MG63 (cell line): ENCODE measurements at regions not wholly inside any gene's neighbourhood (a gene's known extent, or its start where the extent isn't known, plus 50 kb on each side); places are given as distances from the start of the nearest gene placed in this dataset.
"Not testable (repeated sequence)": the region's sequence is repeated elsewhere in the genome, so short reads cannot be mapped to it uniquely, and the experiment has no call there.

ENCODE experiments used
- DNase-seq: peaks from one replicate; pipeline ENCODE4 v3.0.0-alpha.2; 2020
- H3K27me3 ChIP-seq: fragments of 250-450 bp; sonication (Bioruptor Pico); 2 replicates; pipeline ENCODE4 v1.5.1; 2020; ENCODE audit warnings: mild to moderate bottlenecking, moderate library complexity
- H3K36me3 ChIP-seq: fragments of 250-450 bp; sonication (Bioruptor Pico); 2 replicates; pipeline ENCODE4 v1.5.1; 2020; ENCODE audit warnings: mild to moderate bottlenecking, moderate library complexity
- H3K4me3 ChIP-seq: fragments of 250-450 bp; sonication (Bioruptor Pico); 2 replicates; pipeline ENCODE4 v1.5.1; 2020; ENCODE audit warnings: mild to moderate bottlenecking, moderate library complexity
- H3K9me3 ChIP-seq: fragments of 250-450 bp; sonication (Bioruptor Pico); 2 replicates; pipeline ENCODE4 v1.5.1; 2020; ENCODE audit warnings: mild to moderate bottlenecking, moderate library complexity

DNA sequence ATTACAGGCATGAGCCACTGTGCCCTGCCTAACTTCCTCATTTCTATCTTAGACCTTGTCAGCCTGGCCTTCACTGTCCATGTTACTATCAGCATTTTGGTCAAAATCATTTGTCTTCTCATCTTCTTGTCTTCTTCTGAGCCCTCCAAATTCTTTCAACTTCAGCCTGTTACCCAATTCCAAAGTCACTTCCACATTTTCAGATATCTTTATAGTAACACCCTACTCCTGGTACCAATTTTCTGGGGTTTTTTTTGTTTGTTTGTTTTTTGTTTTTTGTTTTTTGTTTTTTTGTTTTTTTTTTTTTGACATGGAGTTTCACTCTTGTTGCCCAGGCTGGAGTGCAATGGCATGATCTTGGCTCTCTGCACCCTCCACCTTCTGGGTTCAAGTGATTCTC is 90.3 kb upstream of the LARP1 start:
- Histone ChIP-seq H3K27me3 (no peaks in the 10 kb centered on the region), H3K4me3 (no peak overlapping the region)
- DNase-seq, result no peak

DNA sequence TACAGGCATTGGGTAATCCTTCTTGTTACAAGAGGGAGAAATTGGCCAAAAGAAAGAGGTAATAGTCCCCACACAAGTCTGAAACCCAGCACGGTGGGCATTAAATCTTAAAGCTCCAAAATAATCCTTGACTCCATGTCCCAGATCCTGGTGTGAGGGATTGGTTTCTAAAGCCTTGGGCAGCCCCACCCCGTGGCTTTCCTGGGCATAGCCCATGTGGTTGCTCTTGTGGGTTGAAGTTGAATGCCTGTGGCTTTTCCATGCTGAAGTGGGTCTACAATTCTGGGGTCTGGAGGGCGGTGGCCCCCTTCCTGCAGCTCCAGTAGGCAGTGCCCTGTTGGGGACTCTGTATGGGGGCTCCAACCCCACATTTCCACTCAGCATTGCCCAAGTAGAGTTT is 91.8 kb upstream of the LARP1 start:
- no peak for DNase-seq
- Histone ChIP-seq H3K27me3 (no peaks in the 10 kb centered on the region), H3K36me3 (no peaks in the 10 kb centered on the region), H3K9me3 (peaks cover 20% of the 10 kb centered on the region), H3K4me3 (no peak overlapping the region)

More for the DNA sequence above, 90.3 kb upstream of the LARP1 start:
- Histone ChIP-seq H3K36me3 (no peaks in the 10 kb centered on the region), H3K9me3 (peaks cover 20% of the 10 kb centered on the region)

DNA sequence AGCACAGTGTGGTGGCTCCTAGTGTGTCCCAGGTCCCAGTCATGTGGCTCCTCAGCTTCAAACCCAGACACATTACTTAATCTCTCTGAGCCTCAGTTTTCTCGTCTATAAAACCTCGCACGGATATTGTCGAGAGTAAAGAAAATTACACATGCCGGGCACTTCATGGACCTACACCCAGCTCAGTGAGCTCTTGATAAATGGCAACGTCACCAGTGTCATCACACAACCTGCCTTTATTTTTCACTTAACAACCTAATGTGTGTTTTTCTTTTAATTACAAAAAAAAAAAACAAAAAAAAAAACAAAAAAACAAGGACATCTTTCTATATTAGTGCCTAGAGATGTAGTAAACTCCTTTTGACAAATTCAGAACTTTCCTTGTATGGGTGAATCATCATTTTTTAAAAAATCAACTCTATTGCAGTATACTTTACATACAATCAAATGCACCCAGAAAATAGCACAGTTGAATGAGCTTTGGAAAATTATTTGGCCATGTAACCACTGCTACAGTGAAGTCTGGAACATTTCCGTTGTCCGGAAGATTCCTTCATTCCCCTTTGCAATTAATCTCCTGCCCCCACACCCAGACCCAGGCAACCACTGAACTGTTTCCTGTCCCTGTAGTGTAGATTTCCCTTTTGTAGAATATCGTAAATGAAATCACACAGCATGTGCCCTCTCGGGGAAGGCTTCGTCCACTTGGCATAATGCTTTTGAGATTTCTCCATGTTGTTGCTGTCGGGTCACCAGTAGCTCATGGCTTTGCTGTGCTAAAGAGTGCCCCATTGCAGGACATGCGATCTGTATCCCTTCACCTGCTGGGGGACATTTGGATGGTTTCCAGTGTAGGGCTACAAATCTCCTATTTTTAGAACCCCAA is 100.4 kb upstream of the LARP1 start:
- DNase-seq, result no peak
- Histone ChIP-seq H3K4me3 (peak overlapping the region; percentile 31), H3K9me3 (no peaks in the 10 kb centered on the region)

DNA sequence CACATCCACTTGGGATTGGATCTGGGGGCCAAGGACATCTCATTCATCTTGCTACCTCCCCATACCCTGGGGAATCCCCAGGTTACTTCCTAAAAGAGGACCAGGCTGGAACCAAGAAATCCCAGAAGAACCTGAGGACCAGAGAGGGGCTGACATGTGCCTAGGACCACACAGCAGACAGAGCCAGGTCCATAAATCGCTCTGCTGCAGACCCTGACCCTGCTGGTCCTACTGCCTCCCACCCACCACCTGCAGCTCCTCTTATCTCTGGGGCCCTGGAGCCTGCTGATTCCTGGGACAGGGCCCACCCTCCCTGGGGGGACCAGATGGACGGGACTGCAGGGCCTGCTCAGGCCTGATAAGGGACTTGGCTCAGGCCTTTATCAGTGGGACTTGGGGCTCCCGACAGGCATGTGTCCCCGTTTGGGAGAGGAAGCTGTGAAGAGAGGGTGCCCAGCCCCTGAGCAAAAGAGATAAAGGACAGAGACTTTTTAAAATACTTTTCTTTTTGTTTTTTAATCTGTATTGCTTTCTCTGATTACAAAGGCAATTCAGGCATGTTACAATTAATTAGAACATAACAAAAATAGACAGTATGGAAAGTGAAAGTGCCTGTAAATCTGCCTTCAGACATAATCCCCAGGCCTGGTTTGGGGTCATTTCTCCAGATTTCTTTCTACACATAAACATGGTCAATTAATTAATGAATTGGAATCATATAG is 101.3 kb upstream of the LARP1 start:
- H3K9me3 ChIP-seq, result no peaks in the 10 kb centered on the region
- peak overlapping the region; percentile 31 for H3K4me3 ChIP-seq
- H3K27me3 ChIP-seq, result no peaks in the 10 kb centered on the region
- no peak for DNase-seq
- H3K36me3 ChIP-seq, result no peaks in the 10 kb centered on the region

More for the DNA sequence above, 100.4 kb upstream of the LARP1 start:
- H3K27me3 ChIP-seq, result no peaks in the 10 kb centered on the region
- H3K36me3 ChIP-seq, result no peaks in the 10 kb centered on the region

DNA sequence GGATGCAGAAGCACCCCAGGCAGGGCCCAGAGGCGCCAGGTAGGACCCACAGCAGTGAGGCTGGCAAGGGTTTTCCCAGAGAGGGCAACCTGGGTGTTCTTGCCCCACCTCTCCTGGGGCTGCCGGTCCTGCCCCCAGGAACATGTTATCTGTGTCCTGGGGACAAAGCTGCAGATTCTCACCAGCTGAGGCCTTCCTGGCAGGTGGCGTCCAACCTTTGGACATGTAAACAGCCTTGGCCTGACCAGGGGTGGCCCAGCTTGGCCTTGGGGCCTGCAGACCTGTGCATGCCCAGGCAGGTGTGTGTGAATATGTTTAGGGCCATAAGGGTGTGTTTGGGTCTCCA is 101.8 kb upstream of the LARP1 start:
- H3K27me3 ChIP-seq, result no peaks in the 10 kb centered on the region
- H3K9me3 ChIP-seq, result no peaks in the 10 kb centered on the region
- H3K4me3 ChIP-seq, result no peak overlapping the region
- DNase-seq, result no peak
- no peaks in the 10 kb centered on the region for H3K36me3 ChIP-seq

DNA sequence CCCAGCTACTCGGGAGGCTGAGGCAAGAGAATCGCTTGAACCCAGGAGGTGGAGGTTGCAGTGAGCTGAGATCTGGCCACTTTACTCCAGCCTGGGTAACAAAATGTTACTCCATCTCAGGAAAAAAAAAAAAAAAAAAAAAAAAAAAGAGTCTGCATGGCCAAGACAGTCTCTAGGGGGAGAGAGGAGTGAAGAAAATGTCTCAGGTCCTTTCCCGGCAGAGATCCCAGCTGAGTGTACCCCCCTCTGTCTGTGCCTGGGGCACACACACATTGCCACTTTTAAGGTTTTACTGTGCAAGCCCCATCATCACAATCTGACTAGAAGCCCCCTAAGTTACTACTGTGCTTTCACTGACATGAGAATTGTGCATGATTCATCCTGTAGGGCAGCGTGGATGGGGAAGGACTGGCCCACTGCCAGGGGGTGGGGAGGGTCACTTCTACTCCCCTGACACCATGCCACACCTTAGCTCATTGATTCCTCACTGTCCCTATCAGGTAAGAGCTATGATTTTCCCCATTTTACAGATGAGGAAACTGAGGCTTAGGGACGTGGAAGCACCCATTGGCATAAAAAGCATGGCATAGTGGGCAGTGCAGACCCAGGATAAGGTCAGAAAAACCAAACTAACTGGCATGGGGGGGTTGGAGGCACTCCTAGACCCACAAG is 102.3 kb upstream of the LARP1 start:
- Histone ChIP-seq H3K27me3 (no peaks in the 10 kb centered on the region), H3K9me3 (no peaks in the 10 kb centered on the region), H3K4me3 (no peak overlapping the region), H3K36me3 (no peaks in the 10 kb centered on the region)
- DNase-seq, result no peak

DNA sequence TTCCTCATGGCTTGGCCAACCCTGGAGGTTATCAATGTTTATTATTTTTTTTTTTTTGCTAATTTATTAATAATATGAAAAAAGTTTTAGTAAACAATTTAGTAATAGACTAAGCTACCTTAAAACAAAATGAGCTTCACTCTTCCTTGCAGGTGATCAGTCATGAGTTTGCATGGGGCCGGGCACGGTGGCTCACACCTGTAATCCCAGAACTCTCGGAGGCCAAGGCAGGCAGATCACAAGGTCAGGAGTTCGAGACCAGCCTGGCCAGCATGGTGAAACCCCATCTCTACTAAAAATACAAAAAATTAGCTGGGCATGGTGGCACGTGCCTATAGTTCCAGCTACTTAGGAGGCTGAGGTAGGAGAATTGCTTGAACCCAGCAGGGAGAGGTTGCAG is 103.4 kb upstream of the LARP1 start:
- H3K9me3 ChIP-seq, H3K36me3 ChIP-seq, H3K4me3 ChIP-seq, DNase-seq, H3K27me3 ChIP-seq: not testable (repeated sequence)

DNA sequence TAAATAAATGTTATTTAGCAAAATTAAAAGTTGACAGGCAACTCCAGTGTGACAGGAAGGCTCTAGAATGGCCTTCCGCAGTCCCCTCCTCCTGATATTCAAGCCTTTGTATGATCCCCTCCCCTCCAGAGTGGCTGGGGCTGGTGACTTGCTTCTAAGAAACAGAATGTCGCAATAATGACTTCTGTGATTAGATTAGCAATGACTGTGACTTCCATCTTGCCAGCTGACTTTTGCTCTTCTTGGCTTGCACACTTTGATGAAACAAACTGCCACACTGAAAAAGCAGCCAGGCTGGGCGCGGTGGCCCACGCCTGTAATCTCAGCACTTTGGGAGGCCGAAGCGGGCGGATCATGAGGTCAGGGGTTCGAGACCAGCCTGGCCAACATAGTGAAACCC is 106.5 kb upstream of the LARP1 start:
- Histone ChIP-seq H3K27me3 (no peaks in the 10 kb centered on the region), H3K4me3 (no peak overlapping the region), H3K9me3 (peaks cover under 1% of the 10 kb centered on the region; the same call in 1 of the 2 replicates), H3K36me3 (no peaks in the 10 kb centered on the region)
- DNase-seq, result no peak

DNA sequence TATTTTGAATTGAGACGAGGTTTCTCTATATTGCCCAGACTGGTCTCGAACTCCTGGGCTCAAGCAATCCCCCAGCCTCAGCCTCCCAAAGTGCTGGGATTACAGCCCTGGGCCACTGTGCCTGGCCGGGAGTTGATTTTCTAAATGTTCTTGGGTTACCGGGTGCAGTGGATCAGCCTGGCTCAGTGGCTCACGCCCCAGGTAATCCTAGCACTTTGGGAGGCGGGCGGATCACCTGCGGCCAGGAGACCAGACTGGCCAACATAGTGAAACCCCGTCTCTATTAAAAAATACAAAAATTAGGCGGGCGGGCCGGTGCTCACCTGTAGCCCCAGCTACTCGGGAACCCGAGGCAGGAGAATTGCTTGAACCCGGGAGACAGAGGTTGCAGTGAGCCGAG is 106.9 kb upstream of the LARP1 start:
- no peaks in the 10 kb centered on the region for H3K27me3 ChIP-seq
- H3K36me3 ChIP-seq, result no peaks in the 10 kb centered on the region
- DNase-seq, result no peak
- no peak overlapping the region for H3K4me3 ChIP-seq
- peaks cover 5% of the 10 kb centered on the region for H3K9me3 ChIP-seq

DNA sequence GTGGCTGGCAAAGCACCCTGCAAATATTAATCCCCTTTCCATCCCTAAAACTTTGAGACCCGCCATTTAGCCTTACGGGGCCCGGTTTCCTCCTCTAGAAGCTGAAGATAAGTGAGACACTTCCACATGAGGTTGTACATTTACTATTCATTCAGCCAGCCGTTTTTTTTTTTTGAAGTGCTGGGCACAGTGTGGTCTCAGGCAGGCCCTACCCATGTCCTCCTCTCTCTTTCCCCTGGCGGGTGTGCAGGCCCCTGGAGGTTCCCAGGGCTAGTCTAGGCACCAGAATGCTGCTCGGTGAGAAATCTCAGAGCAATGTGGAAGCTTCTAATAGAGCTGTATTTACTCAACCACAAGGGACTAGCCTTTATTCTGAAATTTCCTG is 107.4 kb upstream of the LARP1 start:
- Histone ChIP-seq H3K27me3 (no peaks in the 10 kb centered on the region), H3K9me3 (peaks cover 7% of the 10 kb centered on the region), H3K36me3 (no peaks in the 10 kb centered on the region), H3K4me3 (no peak overlapping the region)
- no peak for DNase-seq

DNA sequence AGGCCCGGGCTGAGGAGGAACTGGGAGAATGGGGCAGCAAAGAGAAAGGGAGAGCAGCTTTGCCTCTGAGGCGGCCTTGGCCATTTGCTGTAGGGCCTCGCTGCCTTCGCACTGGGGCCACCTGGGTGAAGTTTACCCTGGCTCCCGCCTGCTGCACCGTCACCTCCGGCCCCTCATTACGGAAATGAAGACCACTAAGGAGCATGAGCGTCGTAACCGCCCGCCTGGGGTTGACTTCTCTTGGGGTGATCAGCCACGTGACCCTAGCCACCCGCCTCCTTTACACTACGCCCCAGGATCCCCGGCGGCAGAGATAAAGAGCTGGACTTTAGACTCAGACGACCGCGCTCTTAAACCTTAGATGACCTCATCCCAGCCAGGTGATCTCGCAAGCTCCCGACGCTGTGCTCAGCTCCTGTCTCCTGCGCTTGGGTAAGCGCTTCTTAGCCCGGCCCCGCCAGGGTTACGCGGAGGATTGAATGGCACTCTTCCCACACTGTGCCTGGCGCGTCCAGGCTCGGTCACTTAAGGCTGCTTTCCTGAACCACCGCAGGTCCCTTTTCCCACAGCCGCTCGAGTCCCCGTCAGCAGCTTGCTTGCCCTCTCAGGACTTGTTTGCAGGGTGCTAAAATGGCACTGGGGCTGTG is 107.9 kb upstream of the LARP1 start:
- no peak for DNase-seq
- Histone ChIP-seq H3K9me3 (peaks cover 7% of the 10 kb centered on the region), H3K27me3 (no peaks in the 10 kb centered on the region), H3K4me3 (no peak overlapping the region), H3K36me3 (no peaks in the 10 kb centered on the region)

DNA sequence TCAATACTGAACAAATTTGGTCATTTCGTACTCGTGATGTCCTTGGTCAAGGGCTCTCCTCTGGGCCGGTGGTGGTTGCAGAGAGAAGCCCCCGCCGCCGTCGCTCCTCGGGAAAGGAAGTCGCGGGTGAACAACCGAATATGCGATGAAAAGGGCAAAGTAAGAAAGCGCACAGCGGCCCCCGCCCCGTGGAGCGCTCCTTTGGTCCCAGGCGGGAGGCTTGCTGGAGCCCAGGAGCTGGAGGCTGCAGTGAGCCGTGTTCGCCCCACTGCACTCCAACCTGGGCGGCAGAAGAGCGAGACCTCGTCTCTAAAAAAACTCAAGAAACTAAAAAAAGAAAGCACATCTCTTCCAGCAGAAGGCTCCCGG is 108.4 kb upstream of the LARP1 start:
- Histone ChIP-seq H3K9me3 (peaks cover 7% of the 10 kb centered on the region), H3K27me3 (no peaks in the 10 kb centered on the region), H3K4me3 (no peak overlapping the region), H3K36me3 (no peaks in the 10 kb centered on the region)
- no peak for DNase-seq

DNA sequence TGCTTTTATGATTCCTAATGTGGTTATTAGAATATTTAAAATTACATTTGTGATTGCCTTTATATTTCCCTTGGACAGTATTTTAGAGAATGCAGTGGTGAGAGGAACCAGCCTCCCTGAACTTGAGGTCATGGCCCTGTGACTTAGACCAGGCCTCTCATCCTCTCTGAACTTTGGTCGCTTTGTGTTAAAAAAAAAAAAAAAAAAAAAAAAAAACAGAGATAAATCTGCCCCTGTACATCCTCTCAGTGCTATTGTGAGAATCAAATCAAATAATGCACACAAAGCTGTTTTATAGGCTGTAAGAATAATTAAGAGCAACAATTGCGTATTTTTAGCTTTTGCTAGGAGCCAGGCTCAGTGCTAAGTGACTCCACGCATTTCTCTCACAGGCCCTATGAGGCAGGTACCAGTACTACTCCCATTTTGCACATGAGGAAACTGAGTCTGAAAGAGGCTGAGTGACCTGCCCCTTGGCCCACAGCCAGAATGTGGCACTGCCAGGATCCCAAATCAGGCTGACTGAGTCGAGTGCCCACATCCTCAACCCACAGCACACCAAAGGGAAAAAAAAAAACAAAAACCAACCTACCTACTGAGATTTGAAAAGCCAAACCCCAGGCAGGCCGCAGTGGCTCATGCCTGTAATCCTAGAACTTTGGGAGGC is 110.3 kb upstream of the LARP1 start:
- Histone ChIP-seq H3K4me3 (no peak overlapping the region), H3K9me3 (peaks cover 7% of the 10 kb centered on the region), H3K27me3 (no peaks in the 10 kb centered on the region), H3K36me3 (no peaks in the 10 kb centered on the region)
- DNase-seq, result no peak

DNA sequence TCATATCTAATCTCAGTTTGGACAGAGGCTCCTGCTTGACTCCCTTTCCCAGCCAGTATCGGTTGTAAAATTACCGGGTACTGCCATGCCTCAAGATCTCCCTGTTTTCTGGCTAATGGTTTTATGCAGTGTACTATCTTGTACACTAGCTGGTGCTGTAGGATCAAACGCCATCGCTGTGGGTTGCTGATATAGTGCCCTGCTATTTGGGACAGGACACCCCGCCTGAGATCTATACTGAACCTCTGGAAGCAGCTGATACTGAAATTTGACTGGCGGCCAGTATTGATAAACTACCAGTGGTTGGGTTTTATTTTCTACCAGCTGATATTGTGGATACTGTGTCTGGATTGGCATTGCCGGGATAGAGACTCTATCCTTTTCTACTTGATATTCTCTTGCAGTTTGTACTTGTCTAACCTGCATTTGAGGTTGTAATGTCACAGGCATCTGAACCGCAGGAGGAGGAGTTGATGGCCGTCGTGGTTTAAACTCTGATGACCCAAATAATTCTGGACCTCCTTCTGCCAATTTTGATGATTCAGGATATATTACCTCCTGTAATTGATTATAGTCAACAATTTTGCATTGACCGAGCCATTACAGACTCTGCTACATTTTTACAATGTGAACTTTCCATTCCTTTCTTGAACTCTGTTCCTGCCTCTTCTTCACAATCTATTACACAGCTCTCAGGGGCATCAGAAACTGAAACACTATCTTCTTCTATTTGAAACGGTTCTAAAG is 112.5 kb upstream of the LARP1 start:
- H3K36me3 ChIP-seq, result no peaks in the 10 kb centered on the region
- H3K4me3 ChIP-seq, result no peak overlapping the region
- DNase-seq, result no peak
- peaks cover 7% of the 10 kb centered on the region for H3K9me3 ChIP-seq
- H3K27me3 ChIP-seq, result no peaks in the 10 kb centered on the region

DNA sequence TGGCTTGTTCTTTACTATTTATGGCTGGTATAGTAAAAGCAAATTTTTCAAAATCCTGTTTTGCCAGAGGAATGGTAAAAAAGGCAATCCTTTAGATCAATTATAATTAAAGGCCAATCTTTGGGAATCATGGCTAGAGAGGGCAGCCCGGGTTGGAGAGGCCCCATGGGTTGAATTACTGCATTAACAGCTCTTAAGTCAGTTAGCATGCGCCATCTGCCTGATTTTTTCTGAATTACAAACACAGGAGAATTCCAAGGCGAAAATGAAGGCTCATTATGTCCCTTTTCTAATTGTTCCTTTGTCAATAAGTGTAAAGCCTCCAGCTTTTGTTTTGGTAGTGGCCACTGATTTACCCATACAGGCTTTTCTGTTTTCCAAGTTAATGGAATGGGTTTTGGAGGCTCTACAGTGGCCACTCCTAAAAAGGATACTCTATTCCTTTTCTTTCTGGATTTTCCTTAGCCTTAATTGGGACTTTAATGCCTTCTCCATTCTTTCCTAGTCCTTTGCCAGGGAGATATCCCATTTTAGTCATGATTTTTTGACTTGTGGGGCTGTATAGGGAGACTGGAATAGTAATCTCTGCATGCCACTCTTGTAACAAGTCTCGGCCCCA is 114.9 kb upstream of the LARP1 start:
- not testable (repeated sequence) for H3K9me3 ChIP-seq, H3K36me3 ChIP-seq, H3K4me3 ChIP-seq, H3K27me3 ChIP-seq, DNase-seq

DNA sequence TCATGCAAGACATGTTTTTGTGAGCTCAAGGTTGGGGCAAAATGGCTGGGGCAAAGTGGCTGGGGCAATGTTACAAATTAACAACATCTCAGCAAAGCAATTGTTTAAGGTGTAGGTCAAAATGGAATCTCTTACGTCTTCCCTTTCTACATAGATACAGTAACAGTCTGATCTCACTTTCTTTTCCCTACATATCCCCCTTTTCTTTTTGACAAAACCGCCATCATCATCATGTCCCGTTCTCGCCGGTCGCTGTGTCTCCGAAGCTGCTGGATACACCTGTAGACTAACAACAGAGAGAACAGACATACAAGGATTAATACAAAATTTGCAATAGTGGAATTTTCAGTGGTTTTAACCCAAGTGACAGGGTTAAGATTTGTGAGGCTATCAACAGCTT is 118.4 kb upstream of the LARP1 start:
- not testable (repeated sequence) for H3K9me3 ChIP-seq, H3K36me3 ChIP-seq, H3K4me3 ChIP-seq, H3K27me3 ChIP-seq, DNase-seq
